HepG2 (cell line): ENCODE measurements at regions not wholly inside any gene's neighbourhood (a gene's known extent, or its start where the extent isn't known, plus 50 kb on each side); places are given as distances from the start of the nearest gene placed in this dataset.

Experiments
- ATAC-seq: fragments of 200-7000 bp; cut with Tn5 transposase; 3 replicates; pipeline ENCODE4 v1.9.1; 2020; ENCODE audit warnings: mild to moderate bottlenecking, moderate library complexity
- BruUV-seq: library from RNA; stranded (reverse); fragments of 400-500 nt; replicated peaks from 2 replicates; lab custom pipeline; 2021; lab: Mats Ljungman, UMichigan
- CTCF ChIA-PET: fragments of 300-600 bp; formaldehyde crosslinking; extraction: SDS; loops from one replicate; lab custom pipeline; 2021; ENCODE audit warnings: low total read pairs, inconsistent platforms, low intra/inter-chr PET ratio; lab: Yijun Ruan, JAX
- POLR2A ChIA-PET: fragments of 350-600 bp; sonication (Branson Sonifier 250); formaldehyde crosslinking; loops from one replicate; lab custom pipeline; 2020; ENCODE audit warnings: antibody characterized with exemption, inconsistent platforms; lab: Yijun Ruan, JAX
- DNase-seq: peaks from one replicate; pipeline ENCODE4 v3.0.0-alpha.2; 2015; ENCODE audit warnings: low spot score
- FAIRE-seq: peaks from 3 replicates; lab custom pipeline; 2011; peaks lifted over from hg19 to GRCh38; lab: Jason Lieb, UNC
- H2AFZ ChIP-seq: one replicate; pipeline ENCODE4 v1.6.1; 2011; ENCODE audit warnings: low read length, inconsistent platforms
- H3K27ac ChIP-seq: fragments of 300-600 bp; 3 replicates; pipeline ENCODE4 v1.8.0; 2011; ENCODE audit warnings: mixed run types, mild to moderate bottlenecking, mixed read lengths, low read length, inconsistent platforms; ENCODE audit not compliant: insufficient read depth; ENCODE audit errors: extremely low read length
- H3K27me3 ChIP-seq, 2 experiments: fragments of 200-600 bp in 1 of 2; 2 replicates in 1 of 2; 3 replicates in 1 of 2; pipeline versions ENCODE4 v1.6.0 to v1.8.0; 2011; ENCODE audit warnings: low read length in 2 of 2, mild to moderate bottlenecking in 2 of 2, moderate library complexity in 2 of 2, inconsistent platforms in 1 of 2; ENCODE audit not compliant: insufficient read depth in 2 of 2, control insufficient read depth in 1 of 2
- H3K36me3 ChIP-seq, 2 experiments: fragments of 200-600 bp in 1 of 2; replicated peaks in 1 of 2; 2 replicates in 1 of 2; 3 replicates in 1 of 2; pipeline versions ENCODE4 v1.5.1 to v1.8.0; 2011; ENCODE audit warnings: low read length in 2 of 2, inconsistent platforms in 1 of 2; ENCODE audit not compliant: insufficient read depth in 2 of 2, control insufficient read depth in 1 of 2
- H3K4me1 ChIP-seq: 2 replicates; pipeline ENCODE4 v1.5.1; 2012; ENCODE audit warnings: low read length, inconsistent platforms; ENCODE audit not compliant: insufficient read depth
- H3K4me2 ChIP-seq: 2 replicates; pipeline ENCODE4 v1.6.0; 2011; ENCODE audit warnings: low read depth, low read length, inconsistent platforms
- H3K4me3 ChIP-seq, 3 experiments: fragments of 200-600 bp in 1 of 3; sonication (generic), shearing (Covaris generic) in 1 of 3; replicated peaks in 1 of 3; 2 replicates each; pipeline ENCODE4 v1.5.1; 2011 to 2016; ENCODE audit warnings: low read length in 3 of 3, inconsistent platforms in 2 of 3, low read depth in 2 of 3, mild to moderate bottlenecking in 2 of 3, control low read depth in 1 of 3, mixed read lengths in 1 of 3; ENCODE audit not compliant: insufficient read depth in 1 of 3
- H3K79me2 ChIP-seq: one replicate; pipeline ENCODE4 v1.6.1; 2011; ENCODE audit warnings: low read length, inconsistent platforms; ENCODE audit not compliant: insufficient read depth
- H3K9ac ChIP-seq: 2 replicates; pipeline ENCODE4 v1.6.0; 2011; ENCODE audit warnings: mild to moderate bottlenecking, low read depth, low read length, inconsistent platforms; ENCODE audit not compliant: insufficient read depth
- H3K9me3 ChIP-seq: 2 replicates; pipeline ENCODE4 v1.5.1; 2012; ENCODE audit warnings: mild to moderate bottlenecking, low read length
- H4K20me1 ChIP-seq: 2 replicates; pipeline ENCODE4 v1.6.0; 2011; ENCODE audit warnings: inconsistent platforms, mild to moderate bottlenecking, low read length, moderate library complexity; ENCODE audit not compliant: insufficient read depth
- CTCF ChIP-seq: sonication (generic); formaldehyde crosslinking; IDR thresholded peaks from 2 replicates; pipeline ENCODE4 v1.5.0; 2020; ENCODE audit warnings: mild to moderate bottlenecking, missing genetic modification reagents, moderate library complexity
- DMAP1 ChIP-seq: IDR thresholded peaks from 2 replicates; pipeline ENCODE4 v1.6.1; 2016
- GLMP ChIP-seq: sonication (generic); formaldehyde crosslinking; IDR thresholded peaks from 2 replicates; pipeline ENCODE4 v1.9.0; 2021; ENCODE audit warnings: missing genetic modification reagents, mild to moderate bottlenecking, borderline replicate concordance
- HNRNPLL ChIP-seq: fragments of 200-400 bp; formaldehyde crosslinking; IDR thresholded peaks from 2 replicates; pipeline ENCODE4 v1.6.1; 2017; ENCODE audit warnings: mild to moderate bottlenecking, low read depth, low read length; ENCODE audit not compliant: poor library complexity, severe bottlenecking
- STAG1 ChIP-seq: sonication (generic); formaldehyde crosslinking; IDR thresholded peaks from 2 replicates; pipeline ENCODE4 v1.4.0; 2020; ENCODE audit warnings: missing genetic modification reagents
- ZBTB26 ChIP-seq: IDR thresholded peaks from 2 replicates; pipeline ENCODE4 v1.6.1; 2016; ENCODE audit warnings: missing compliant biosample characterization, missing genetic modification reagents, borderline replicate concordance
- ZMYM4 ChIP-seq: sonication (generic); formaldehyde crosslinking; IDR thresholded peaks from 2 replicates; pipeline ENCODE4 v1.8.1; 2023; ENCODE audit warnings: mild to moderate bottlenecking, missing genetic modification reagents
- ZNF589 ChIP-seq: sonication (generic); formaldehyde crosslinking; conservative IDR thresholded peaks from 2 replicates; pipeline ENCODE4 v1.8.0; 2022; ENCODE audit warnings: mild to moderate bottlenecking, moderate library complexity, missing genetic modification reagents
- ZSCAN5A ChIP-seq: sonication (generic); formaldehyde crosslinking; IDR thresholded peaks from 2 replicates; pipeline ENCODE4 v1.8.0; 2022; ENCODE audit warnings: mild to moderate bottlenecking, missing genetic modification reagents, borderline replicate concordance
- WGBS: methylation state at CpG from one replicate; pipeline ENCODE4 v1.1.6; 2017; ENCODE audit warnings: low lambda C conversion rate; 5-methylcytosine and 5-hydroxymethylcytosine counted together
- in situ Hi-C: cut with HindIII; loops from 2 replicates; pipeline ENCODE4 v1.10.0; 2017; ENCODE audit warnings: low pct_unique_long_range_greater_than_20kb; ENCODE audit not compliant: extremely low pct_ligation_motif_present
- intact Hi-C: fragments of 100-400 bp; cut with micrococcal nuclease; formaldehyde crosslinking; loops from one replicate; pipeline ENCODE4 v1.10.0; 2022; ENCODE audit not compliant: unreplicated experiment

- H3K79me2 ChIP-seq: no peaks in the 10 kb centered on the region
- no peak overlapping the region for H3K27ac ChIP-seq
- WGBS: 7% methylated on average over 4 of the region's 4 CpGs
- no peaks in the 10 kb centered on the region for H4K20me1 ChIP-seq
- H3K4me2 ChIP-seq: no peak overlapping the region
- ChIA-PET CTCF (no interaction called here), POLR2A (no interaction called here)
- no peak for TF ChIP-seq DMAP1 (CRISPR knock-in tag)
- no peak for TF ChIP-seq ZBTB26
- no peak for TF ChIP-seq GLMP (CRISPR knock-in tag)
- no peak for TF ChIP-seq HNRNPLL
- no TSS peak for BruUV-seq
- H3K9ac ChIP-seq: no peak overlapping the region
- H3K4me3 ChIP-seq: no peak overlapping the region
- no peaks in the 10 kb centered on the region for H3K36me3 ChIP-seq
- no peak for ATAC-seq
- H3K9me3 ChIP-seq: peaks cover 15% of the 10 kb centered on the region
- DNase-seq: no peak
- no peak for FAIRE-seq
- no peaks in the 10 kb centered on the region for H3K27me3 ChIP-seq
- H2AFZ ChIP-seq: no peak overlapping the region
- in situ Hi-C loops (no loop called here), intact Hi-C loops (no loop called here)
- no peaks in the 10 kb centered on the region for H3K4me1 ChIP-seq
Observed at GRCh38 chr7:34277803-34278199, 372.5 kb downstream of the BMPER start.

GRCh38 chr7:34281260-34281659, 375.9 kb downstream of the BMPER start:
- BruUV-seq: no TSS peak
- in situ Hi-C loops (no loop called here), intact Hi-C loops (no loop called here)
- peak; percentile 71 for TF ChIP-seq ZMYM4 (CRISPR knock-in tag)
- TF ChIP-seq ZNF589 (CRISPR knock-in tag): no peak
- TF ChIP-seq CTCF (CRISPR knock-in tag): peak; percentile 40
- peak; percentile 100; the same call in 1 of the 2 replicates for TF ChIP-seq ZSCAN5A
- peak; percentile 36 for TF ChIP-seq STAG1 (CRISPR knock-in tag)
- CTCF ChIA-PET: no interaction called here
- Histone ChIP-seq H3K27ac (no peak overlapping the region), H3K4me1 (no peaks in the 10 kb centered on the region), H3K9ac (no peak overlapping the region), H3K4me3 (no peak overlapping the region), H3K36me3 (no peaks in the 10 kb centered on the region), H3K27me3 (no peaks in the 10 kb centered on the region), H4K20me1 (no peaks in the 10 kb centered on the region), H3K79me2 (no peaks in the 10 kb centered on the region), H2AFZ (no peak overlapping the region), H3K9me3 (peaks cover 15% of the 10 kb centered on the region), H3K4me2 (no peak overlapping the region)
- FAIRE-seq (no peak), DNase-seq (peak; percentile 13), ATAC-seq (no peak)
- POLR2A ChIA-PET: no interaction called here
- 0% methylated on average over 1 of the region's 1 CpG for WGBS
